CD4-positive, alpha-beta T cell treated with Interleukin-4 for 1 hour (primary cell): ENCODE measurements at regions not wholly inside any gene's neighbourhood (a gene's known extent, or its start where the extent isn't known, plus 50 kb on each side); places are given as distances from the start of the nearest gene placed in this dataset.

Source experiments
- DNase-seq, 2 donors: peaks; one replicate each; pipeline ENCODE4 v3.0.0-alpha.2; 2020 to 2022

DNA sequence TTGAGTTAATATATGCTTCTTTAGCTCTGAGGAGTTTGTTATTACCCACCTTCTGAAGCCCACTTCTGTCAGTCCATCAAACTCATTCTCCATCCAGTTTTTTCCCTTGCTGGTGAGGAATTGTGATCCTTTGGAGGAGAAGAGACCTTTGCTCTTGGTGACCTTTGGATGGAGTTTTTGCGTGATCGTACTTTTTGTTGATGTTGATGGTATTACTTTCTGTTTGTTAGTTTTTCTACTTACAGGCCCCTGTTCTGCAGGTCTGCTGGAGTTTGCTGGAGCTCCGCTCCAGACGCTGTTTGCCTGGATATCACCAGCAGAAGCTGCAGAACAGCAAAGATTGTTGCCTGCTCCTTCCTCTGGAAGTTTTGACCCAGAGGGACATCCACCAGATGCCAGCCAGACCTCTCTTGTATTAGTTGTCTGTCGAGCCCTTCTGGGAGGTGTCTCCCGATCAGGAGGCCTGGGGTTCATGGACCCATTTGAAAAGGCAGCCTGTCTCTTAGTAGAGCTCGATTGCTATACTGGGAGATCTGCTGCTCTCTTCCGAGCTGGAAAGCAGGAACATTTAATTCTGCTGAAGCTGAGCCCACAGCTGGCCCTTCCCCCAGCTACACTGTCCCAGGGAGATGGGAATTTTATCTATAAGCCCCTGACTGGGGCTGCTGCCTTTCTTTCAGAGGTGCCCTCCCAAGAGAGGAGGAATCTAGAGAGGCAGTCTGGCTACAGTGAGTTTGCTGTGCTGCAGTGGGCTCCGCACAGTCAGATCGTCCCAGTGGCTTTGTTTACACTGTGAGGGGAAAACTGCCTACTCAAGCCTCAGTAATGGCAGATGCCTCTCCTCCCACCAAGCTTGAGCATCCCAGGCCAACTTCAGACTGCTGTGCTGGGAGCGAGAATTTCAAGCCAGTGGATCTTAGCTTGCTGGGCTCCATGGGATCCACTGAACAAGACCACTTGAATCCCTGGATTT, 445.5 kb downstream of the MAN2A1 start:
- DNase-seq: no peak

DNA sequence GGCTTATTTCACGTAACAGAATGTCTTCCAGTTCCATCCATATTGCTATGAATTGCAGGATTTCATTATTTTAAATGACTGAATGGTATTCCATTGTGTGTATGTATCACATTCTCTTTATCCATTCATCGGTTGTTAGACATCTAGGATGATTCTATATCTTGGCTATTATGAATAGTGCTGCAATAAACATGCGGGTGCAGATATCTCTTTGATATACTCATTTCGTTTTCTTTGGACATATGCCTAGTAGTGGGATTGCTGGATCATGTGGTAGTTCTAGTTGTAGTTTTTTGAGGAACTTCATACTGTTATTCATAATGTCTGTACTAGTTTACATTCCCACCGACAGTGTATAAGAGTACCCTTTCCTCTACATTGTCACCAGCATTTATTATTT, 460.5 kb downstream of the MAN2A1 start:
- no peak for DNase-seq

DNA sequence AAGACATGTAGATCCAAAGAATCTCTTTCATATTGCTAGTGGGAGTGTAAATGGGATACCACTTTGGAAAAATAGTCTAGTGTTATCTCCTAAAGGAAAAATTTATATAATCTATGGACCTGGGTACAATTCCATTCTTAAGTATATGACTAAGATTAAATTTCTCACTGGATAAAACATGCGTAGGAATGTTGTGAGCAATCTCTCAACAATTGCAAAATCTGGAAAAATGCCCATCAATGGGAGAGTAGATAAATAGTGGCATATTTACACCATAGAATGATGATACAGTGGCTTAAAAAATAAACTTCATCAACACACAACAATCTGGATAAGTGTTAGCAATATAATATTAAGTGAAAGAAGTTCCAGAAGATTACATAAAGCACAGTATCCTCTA, 469.5 kb downstream of the MAN2A1 start:
- no peak for DNase-seq

DNA sequence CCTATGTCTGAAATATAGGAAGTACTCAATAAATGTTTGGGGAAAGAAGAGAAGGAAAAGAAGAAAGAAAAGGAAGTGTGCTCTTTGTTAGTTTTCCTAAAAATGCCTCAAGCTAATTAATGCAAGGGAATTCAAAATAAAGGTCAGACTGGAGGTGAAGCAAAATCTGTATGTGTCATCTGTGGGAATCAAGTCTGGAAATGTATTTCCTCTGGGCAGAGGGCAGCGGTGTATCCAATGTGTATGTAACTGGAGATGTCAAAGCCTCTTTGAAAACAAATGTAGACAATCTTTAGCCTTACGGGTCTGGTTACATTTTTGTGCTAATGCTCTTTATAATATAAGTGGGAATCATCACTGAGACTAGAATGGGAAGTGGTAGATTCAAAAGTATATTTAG, 471.4 kb downstream of the MAN2A1 start:
- DNase-seq: no peak

DNA sequence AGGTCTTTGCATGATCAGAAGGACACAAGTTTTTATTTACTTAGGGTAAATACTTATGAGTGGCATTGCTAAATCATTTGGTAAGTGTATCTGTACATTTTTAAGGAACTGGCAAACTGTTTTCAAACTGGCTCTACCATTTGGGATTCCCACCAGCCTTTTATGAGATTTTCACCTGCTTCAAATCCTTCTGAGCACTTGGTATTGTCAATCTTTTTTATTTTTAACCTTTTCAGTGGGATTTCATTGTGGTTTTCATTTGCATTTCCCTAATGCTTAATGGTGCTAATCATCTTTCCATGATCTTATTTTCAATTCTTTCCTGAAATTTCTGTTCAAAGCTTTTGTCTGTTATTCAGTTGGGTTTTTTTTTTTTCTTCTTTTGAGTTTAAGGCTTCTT, 475.6 kb downstream of the MAN2A1 start:
- no peak for DNase-seq

DNA sequence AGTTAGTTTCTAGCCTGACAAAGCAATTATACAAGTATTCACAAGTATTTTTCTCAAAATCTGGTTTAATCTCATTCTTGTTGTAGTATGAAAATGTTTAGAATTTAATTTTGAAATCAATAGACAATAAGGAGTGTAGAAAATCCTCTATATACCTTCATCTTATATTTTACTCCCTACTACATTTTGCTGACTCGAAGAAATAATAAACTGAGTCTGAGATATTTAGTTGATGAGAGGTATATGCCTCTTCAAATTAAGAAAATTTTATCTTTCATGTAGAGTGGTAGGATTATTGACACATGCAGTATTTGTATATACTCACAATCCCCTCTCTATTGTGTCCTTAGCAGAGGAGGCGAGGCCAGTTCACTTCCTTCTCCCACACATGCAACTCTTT, 477.7 kb downstream of the MAN2A1 start:
- DNase-seq: no peak

DNA sequence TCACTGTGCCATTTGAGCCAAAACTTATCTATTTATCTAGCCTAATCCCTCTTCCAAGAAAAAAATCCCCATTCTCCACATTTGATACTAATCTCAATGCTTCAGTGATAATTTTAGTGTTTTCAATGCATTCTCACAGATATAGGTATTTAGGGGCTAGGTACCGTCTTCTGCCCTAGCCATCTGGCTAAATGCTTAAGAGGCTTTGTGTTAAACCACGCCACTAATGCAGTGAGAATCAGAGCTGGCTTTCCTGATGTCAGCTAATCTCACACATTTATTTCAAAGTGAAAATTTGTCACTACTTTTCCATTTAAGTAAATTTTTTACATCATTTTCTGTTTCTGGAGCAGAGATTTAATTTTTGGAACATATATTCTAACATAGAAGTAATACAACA, 479.7 kb downstream of the MAN2A1 start:
- DNase-seq: no peak

DNA sequence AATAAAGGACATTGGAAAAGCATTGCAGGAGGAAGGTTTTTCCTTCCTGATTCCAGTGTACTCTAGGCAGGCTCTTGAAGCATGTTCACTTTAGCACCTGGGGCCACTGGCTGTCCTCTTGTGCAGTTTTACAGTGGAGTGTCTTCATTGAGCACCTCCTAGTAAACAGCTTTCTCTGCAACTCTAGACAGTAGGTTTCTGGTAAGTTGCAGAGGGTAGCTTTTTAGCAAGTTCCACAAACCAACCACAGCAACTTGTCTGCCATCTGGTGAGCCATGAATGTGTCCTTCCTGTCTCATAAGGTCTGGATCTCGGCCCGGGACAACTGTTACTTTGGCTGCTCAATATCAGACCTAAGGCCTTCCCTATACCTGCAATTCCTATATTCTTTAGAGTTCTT, 488.0 kb downstream of the MAN2A1 start:
- no peak for DNase-seq

DNA sequence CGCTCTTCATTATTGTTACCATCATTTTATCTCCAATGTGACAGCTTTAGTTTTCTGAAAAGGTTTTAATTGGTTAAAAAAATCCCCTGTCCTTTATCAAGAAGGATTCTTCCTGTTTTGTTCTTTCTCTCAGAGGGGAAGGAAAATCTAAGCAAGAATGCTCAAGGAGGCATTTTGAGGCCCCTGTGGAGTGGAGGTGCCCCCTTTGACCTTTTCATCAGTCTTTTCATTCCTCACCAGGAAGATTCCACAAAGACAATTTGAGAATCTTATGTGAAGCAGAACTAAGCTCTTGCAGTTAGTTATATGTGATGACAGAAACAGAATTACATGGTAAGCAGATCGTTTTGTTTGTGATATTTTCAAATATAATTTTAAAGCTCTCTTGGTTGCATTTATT, 489.6 kb downstream of the MAN2A1 start:
- no peak for DNase-seq

DNA sequence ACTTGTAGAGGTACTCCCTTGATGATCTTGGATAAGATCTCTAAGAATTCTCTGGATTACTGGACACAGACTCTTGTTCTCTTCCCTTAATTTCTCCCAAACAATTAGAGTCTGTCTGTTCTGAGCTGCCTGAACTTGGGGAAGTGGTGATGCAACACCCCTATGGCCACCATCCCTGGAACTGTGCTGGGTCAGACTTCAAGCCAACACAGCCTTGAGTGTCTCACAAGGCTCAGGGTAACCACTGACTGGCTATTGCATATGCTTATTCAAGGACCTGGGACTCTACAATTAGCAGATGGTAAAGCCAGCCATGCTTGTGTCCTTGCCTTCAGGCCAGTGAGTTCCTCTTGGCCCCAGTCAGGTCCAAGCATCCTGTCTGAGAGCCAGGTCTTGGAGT, 504.5 kb downstream of the MAN2A1 start:
- DNase-seq: no peak

DNA sequence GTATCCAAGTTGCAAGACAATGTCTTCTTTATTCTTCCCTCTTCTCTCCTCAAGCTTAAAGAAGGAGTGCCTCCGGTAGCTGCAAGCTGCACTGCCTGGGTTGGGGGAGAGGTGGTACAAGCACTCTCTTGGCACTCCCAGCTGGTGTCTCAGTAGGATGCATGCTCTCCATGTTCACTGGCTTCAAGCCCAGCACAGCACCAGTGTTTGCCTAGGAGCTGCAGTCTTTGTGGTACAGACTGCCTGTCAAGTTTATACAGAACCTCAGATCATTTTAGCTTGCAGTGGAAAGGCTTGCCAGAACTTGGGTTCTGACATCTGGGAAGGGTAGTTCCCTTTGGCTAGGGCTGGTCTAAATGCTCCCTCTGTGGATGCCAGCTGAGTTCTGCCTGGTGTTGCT, 505.6 kb downstream of the MAN2A1 start:
- no peak for DNase-seq

DNA sequence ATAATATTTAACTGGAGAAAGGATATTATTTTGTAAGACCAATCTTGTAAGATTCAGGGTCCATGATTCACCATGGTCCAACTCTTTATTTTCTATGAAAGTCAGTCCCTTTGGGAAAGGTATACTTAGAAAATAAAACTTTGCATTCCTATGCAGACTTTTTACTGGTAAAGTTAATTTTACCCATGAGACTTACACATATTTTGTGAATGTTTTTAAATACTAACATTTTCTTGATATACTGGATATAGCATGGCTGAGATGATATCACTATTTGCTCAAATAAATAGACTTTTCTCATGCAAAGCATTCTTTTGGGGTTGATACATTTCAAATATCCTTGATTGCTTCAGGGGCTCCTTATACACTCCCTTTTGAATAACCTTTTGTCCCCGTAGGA, 512.1 kb downstream of the MAN2A1 start:
- DNase-seq: no peak

DNA sequence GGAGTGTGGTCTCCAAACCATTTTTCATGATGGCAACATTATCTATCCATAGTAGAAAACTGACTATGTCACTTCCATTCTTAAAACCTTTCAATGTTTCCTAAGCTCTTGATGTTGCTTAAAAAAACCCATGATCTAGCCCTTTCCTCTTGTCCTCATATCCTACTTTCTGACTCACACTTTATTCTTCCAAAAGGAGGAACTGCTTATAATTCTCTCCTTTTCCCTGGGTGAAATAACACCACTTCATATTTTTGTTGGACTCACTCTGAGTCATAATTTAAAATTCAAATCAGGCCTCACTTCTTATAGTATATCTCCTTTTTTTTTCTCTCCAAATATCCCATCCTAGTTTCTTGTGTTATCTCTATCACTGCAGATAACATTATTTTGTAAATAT, 513.9 kb downstream of the MAN2A1 start:
- DNase-seq: no peak

DNA sequence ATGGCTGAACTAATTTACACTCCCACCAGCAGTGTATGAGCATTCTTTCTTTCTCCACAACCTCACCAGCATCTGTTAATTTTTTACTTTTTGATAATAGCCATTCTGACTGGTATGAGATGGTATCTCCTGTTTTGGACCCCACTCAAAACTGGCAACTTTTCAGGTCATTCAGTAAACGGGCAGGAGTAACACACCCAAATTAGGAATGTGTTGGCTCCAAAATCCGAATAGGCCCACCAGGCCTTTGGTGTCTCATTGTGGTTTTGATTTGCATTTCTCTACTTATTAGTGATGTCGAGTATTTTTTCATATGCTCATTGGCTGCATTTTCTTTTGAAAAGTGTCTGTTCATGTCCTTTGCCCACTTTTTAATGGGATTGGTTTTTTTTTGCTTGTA, 517.1 kb downstream of the TMEM232 start:
- DNase-seq: no peak

DNA sequence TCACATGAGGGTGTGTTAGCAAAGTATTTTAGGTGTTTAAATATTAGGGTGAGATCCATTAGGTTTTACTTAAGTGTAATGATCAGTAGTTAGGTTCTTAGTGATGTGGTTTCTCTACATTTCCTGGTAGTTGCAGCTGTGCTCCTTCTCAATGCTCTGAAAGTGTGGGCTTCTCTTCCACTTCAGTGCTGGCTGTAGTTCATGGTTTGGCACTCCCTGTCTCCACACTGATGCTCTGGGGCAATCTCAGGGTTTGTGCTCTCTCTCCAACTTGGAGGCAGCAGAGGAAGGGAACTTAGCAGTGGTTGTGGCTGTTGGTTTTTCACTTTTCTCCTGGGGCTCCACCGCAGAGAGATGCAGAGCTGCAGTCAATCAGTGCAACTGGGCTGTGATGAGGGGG, 507.5 kb downstream of the TMEM232 start:
- DNase-seq: no peak

DNA sequence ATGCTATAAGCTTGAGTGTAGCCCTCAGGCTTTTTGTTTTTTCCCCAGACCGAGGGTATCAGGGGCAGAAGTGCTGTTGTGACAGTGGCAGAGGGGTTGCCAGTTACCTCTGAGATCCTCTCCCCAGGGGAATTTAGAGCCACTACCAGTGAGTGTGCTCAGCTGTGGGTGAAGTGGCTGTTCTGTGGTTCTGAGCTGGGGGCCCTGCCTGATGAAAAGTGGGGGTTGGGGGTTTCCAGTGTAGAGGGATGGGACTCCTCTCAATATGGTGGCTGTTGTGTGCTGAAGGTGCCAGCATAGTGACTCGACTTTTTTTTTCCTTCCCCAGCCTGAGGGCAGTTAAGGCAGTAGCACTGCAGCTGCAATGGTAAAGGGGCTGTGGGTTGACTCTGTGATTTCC, 506.7 kb downstream of the TMEM232 start:
- no peak for DNase-seq

DNA sequence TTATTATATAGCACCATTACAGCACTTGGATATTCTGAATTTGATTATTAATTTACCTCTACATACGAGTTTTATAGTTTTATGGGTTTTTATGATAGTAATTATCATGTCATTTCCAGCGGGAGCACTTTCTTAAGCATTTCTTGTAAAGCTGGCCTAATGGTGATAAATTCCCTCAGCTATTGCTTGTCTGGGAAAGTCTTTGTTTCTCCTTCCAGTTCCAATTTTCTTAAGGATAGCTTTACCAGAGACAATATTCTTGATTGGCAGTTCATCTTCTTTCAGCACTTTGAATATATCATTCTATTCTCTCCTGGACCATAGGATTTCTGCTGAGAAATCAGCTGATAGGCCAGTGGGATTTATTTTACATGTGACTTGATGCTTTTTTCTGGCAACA, 505.4 kb downstream of the TMEM232 start:
- no peak for DNase-seq

DNA sequence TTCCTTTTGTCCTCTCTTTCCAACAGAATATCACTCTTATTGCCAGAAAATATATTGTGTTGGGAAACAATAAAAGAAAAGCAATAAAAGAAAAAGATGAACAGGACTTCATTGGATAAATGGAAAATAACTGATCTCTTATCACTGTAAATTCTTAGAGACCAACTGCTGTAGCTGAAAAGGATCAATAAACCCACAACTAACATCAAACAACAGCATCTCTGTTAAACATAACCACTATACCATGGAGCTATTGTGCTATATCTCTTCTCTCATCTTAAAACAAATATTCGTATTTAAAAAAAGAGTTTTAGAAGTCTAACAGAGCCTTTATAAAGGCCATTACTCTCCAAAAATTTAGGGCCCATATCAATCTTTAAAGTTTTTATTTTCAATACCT, 502.4 kb downstream of the TMEM232 start:
- no peak for DNase-seq

DNA sequence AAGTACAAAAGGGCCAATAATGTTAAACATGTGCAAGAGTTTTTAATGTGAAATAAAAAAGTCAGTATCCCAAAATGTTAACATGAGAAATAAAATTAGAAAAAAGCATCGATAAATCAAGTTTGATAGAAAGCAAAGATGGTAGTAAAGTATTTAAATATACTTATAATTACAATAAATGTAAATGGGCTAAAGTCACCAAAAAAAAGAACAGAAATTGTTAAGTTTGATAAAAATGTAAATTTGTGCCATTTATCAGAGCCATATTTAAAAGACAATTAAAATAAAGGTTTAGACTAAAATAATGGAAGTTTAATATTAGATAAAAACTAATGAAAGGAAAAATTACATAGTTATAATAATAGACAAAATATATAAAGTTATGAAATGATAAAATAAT, 500.5 kb downstream of the TMEM232 start:
- DNase-seq: no peak

DNA sequence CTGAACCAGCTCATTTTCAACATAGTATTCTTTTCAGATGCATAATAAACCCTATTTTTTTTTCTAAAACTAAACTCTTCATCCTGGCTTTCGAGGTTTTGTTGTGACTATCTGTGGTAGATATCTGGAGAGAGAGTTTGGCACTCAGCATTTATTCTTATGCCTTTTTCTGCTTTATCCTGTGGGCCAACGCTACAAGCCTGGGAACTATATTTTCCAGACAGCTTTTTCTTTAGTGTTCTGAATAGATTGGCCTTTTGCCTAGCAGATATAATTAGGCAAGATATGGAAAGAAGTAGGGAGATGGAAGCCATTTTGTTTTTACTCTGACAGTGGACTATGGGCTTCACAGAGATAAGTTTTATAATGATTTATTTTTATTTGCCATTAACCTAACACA, 486.7 kb downstream of the TMEM232 start:
- DNase-seq: no peak

DNA sequence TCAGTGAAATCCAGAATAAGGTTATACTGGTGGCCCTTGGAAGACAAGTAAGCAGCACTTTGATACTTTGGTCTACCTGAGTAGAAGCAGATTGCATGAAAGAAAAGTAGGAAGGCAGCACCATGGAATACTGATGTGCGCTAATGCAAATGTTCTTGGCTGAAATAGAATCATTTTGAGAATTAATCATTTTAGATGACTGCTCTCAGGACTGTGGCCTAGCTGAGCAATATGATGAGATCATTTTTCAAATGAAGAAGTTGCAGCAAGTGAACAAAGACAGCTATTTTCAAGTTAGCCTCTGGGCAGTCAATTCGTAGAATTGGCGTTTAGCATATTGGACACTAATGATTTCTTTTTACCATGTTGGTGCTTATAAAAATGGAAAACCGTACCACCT, 483.5 kb downstream of the TMEM232 start:
- no peak for DNase-seq

DNA sequence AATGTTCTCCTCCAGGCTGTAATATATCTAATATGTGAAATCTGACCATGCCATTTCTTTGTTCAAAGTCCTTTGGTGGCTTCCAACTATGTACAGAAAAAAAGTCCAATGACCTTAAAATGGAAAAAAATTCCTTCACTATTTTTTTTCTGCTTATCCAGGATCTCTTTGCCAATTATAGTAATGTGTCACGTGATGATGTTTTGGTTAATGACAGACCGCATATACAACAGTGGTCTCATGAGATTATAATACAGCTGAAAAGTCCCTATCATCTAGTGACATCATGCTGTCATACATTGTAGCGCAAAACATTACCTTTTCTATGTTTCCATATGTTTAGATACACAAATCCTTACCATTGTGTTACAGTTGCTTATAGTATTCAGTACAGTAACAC, 477.6 kb downstream of the TMEM232 start:
- no peak for DNase-seq

DNA sequence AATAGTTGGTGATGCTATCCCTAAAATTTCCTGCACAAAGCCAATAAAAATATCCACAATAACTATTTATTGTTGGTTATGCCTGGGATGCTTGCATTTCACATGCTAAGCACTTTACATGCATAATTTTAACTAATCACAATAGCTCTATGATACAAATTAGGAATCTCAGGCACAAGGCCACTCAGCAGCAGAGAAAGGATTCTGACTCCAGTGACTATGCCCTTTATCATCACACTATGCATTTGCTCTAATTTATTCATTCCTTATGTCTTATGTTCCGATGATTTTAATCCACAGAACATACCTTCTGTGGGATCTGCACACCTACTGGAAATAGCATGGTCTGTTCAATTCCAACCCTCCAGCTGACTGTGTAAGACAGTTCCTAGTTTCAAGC, 476.1 kb downstream of the TMEM232 start:
- DNase-seq: no peak

DNA sequence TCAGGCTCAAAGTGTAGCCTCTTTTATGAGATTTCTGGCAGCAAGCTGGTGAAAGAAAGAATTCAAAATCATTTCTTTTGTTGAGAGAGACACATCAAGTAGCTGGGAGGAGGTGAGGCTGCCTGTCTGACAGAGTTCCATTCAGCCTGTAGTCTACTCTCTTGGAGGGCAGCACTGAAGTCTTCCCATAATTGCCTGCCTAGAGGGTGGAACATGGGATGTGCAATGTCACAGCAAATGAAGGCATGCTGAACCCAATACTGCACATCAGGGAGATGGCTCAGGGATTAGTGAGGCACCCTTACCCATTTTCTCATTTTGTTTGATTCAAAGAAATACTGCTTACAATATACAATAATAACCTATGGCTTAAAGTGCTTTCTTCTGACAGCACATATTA, 475.7 kb downstream of the TMEM232 start:
- DNase-seq: no peak

DNA sequence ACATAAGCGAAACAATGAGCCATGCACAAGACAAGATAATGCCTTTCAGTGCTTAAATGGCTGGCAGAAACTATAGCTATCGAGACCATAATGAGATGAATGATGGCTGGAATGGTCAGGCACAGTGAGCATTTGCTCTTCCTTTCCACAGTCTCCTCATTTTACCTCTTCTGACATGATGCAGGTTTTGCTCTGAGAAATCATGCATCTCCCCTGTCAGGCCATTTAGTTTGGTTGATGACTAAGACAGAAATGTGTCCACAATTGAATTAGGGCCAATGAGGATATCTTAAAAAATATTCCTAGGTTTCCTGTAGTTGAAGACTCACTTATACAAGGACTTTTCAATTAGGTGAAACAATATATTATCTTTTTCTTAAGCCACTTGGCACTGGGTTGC, 475.1 kb downstream of the TMEM232 start:
- no peak for DNase-seq
